Keratinocyte (primary cell): ENCODE measurements at regions not wholly inside any gene's neighbourhood (a gene's known extent, or its start where the extent isn't known, plus 50 kb on each side); places are given as distances from the start of the nearest gene placed in this dataset.

Experiments used
- DNase-seq: peaks from one replicate; pipeline ENCODE4 v3.0.0-alpha.2; 2011; ENCODE audit warnings: low read depth, missing footprints, low spot score
- FAIRE-seq: peaks from 2 replicates; lab custom pipeline; 2011; peaks lifted over from hg19 to GRCh38; lab: Jason Lieb, UNC
- H2AFZ ChIP-seq: 2 replicates; pipeline ENCODE4 v1.6.0; 2012; ENCODE audit warnings: low read length, control low read depth, inconsistent platforms; ENCODE audit not compliant: control insufficient read depth
- H3K27ac ChIP-seq: 2 replicates; pipeline ENCODE4 v1.5.1; 2011; ENCODE audit warnings: low read length; ENCODE audit not compliant: control insufficient read depth, insufficient read depth
- H3K27me3 ChIP-seq: 3 replicates; pipeline ENCODE4 v1.6.0; 2011; ENCODE audit warnings: low read length; ENCODE audit not compliant: control insufficient read depth, insufficient read depth; ENCODE audit errors: extremely low read depth
- H3K36me3 ChIP-seq, 2 experiments: 2 replicates in 1 of 2; 3 replicates in 1 of 2; pipeline ENCODE4 v1.5.1; 2011; ENCODE audit warnings: low read length in 2 of 2, mild to moderate bottlenecking in 1 of 2; ENCODE audit not compliant: control insufficient read depth in 2 of 2, insufficient read depth in 2 of 2; ENCODE audit errors: extremely low read depth in 1 of 2
- H3K4me1 ChIP-seq: 3 replicates; pipeline ENCODE4 v1.5.1; 2011; ENCODE audit warnings: low read length; ENCODE audit not compliant: control insufficient read depth, insufficient read depth; ENCODE audit errors: extremely low read depth
- H3K4me2 ChIP-seq: 3 replicates; pipeline ENCODE4 v1.6.0; 2011; ENCODE audit warnings: low read depth, low read length; ENCODE audit not compliant: control insufficient read depth, insufficient read depth; ENCODE audit errors: extremely low read depth
- H3K4me3 ChIP-seq, 3 experiments: fragments of 200-600 bp in 1 of 3; sonication (generic) in 1 of 3; 2 replicates in 2 of 3; 3 replicates in 1 of 3; pipeline ENCODE4 v1.5.1; 2011 to 2016; ENCODE audit warnings: low read length in 3 of 3, mild to moderate bottlenecking in 3 of 3, control low read depth in 2 of 3, inconsistent platforms in 1 of 3, low read depth in 1 of 3, mixed read lengths in 1 of 3, mixed run types in 1 of 3, moderate library complexity in 1 of 3; ENCODE audit not compliant: control insufficient read depth in 2 of 3, insufficient read depth in 2 of 3; ENCODE audit errors: extremely low read depth in 1 of 3
- H3K79me2 ChIP-seq: 2 replicates; pipeline ENCODE4 v1.6.0; 2012; ENCODE audit warnings: low read length; ENCODE audit not compliant: control insufficient read depth, insufficient read depth
- H3K9ac ChIP-seq: 3 replicates; pipeline ENCODE4 v1.6.0; 2011; ENCODE audit warnings: low read length; ENCODE audit not compliant: control insufficient read depth, insufficient read depth; ENCODE audit errors: extremely low read depth
- H3K9me1 ChIP-seq: 3 replicates; pipeline ENCODE4 v1.6.0; 2011; ENCODE audit warnings: low read length; ENCODE audit not compliant: control insufficient read depth, insufficient read depth; ENCODE audit errors: extremely low read depth
- H3K9me3 ChIP-seq: 2 replicates; pipeline ENCODE4 v1.5.1; 2012; ENCODE audit warnings: low read depth, low read length; ENCODE audit not compliant: control insufficient read depth
- H4K20me1 ChIP-seq: 3 replicates; pipeline ENCODE4 v1.6.0; 2011; ENCODE audit warnings: low read length; ENCODE audit not compliant: control insufficient read depth, insufficient read depth; ENCODE audit errors: extremely low read depth
- CTCF ChIP-seq, 3 experiments: IDR thresholded peaks in 1 of 3; conservative IDR thresholded peaks in 1 of 3; optimal IDR thresholded peaks in 1 of 3; 2 replicates in 2 of 3; 3 replicates in 1 of 3; pipeline versions ENCODE3 to v1.5.1; 2011; ENCODE audit warnings: low read length in 3 of 3, mild to moderate bottlenecking in 3 of 3, moderate library complexity in 2 of 3, control low read depth in 1 of 3, inconsistent platforms in 1 of 3; ENCODE audit not compliant: insufficient read depth in 2 of 3; ENCODE audit errors: extremely low read depth in 1 of 3
- EZH2 ChIP-seq: IDR thresholded peaks from one replicate; pipeline ENCODE4 v1.6.1; 2012; ENCODE audit warnings: inconsistent platforms, mild to moderate bottlenecking, low read length, moderate library complexity
- dilution Hi-C: fragments of 300-500 bp; cut with MboI; formaldehyde crosslinking; loops from one replicate; pipeline ENCODE4 v1.7.0; 2020; ENCODE audit warnings: low sequenced_read_pairs; ENCODE audit not compliant: extremely low pct_ligation_motif_present

- Histone ChIP-seq H4K20me1 (no peaks in the 10 kb centered on the region), H2AFZ (no peak overlapping the region), H3K27ac (no peak overlapping the region), H3K4me2 (no peak overlapping the region), H3K4me3 (no peak overlapping the region), H3K36me3 (no peaks in the 10 kb centered on the region), H3K9ac (no peak overlapping the region), H3K27me3 (peaks cover 8% of the 10 kb centered on the region), H3K9me1 (no peaks in the 10 kb centered on the region), H3K4me1 (peaks cover 6% of the 10 kb centered on the region), H3K79me2 (no peaks in the 10 kb centered on the region), H3K9me3 (no peaks in the 10 kb centered on the region)
- dilution Hi-C loops = no loop called here
- DNase-seq (peak; percentile 7), FAIRE-seq (peak; percentile 13)
- no peak for TF ChIP-seq EZH2
- TF ChIP-seq CTCF (optimal IDR thresholded peaks at IDR 0.05 in 1 of 3, IDR thresholded peaks at IDR 0.05 in 1 of 3, conservative IDR thresholded peaks at IDR 0.05 in 1 of 3; ENCODE audit: extremely low read depth in 1 of 3, insufficient read depth in 2 of 3, low read length in 3 of 3) = no peak
Measured at GRCh38 chr15:70596354-70597055, 166.9 kb downstream of the UACA start.

GRCh38 chr15:70593795-70594194 is 169.6 kb downstream of the UACA start:
- no peak for FAIRE-seq
- Histone ChIP-seq H3K27me3 (peaks cover 6% of the 10 kb centered on the region), H3K4me2 (no peak overlapping the region), H4K20me1 (no peaks in the 10 kb centered on the region), H2AFZ (no peak overlapping the region), H3K4me1 (peaks cover 6% of the 10 kb centered on the region), H3K27ac (no peak overlapping the region), H3K36me3 (no peaks in the 10 kb centered on the region), H3K9me1 (no peaks in the 10 kb centered on the region), H3K4me3 (no peak overlapping the region), H3K9me3 (no peaks in the 10 kb centered on the region), H3K79me2 (no peaks in the 10 kb centered on the region), H3K9ac (no peak overlapping the region)
- no peak for DNase-seq
- TF ChIP-seq EZH2 (no peak), CTCF (optimal IDR thresholded peaks at IDR 0.05 in 1 of 3, IDR thresholded peaks at IDR 0.05 in 1 of 3, conservative IDR thresholded peaks at IDR 0.05 in 1 of 3; ENCODE audit: extremely low read depth in 1 of 3, insufficient read depth in 2 of 3, low read length in 3 of 3) (no peak)
- dilution Hi-C loops = no loop called here
